Right atrium auricular region (tissue), 2 donors: ENCODE measurements at regions not wholly inside any gene's neighbourhood (a gene's known extent, or its start where the extent isn't known, plus 50 kb on each side); places are given as distances from the start of the nearest gene placed in this dataset.

Experiments used
- DNase-seq: peaks from one replicate; pipeline ENCODE4 v3.0.0-alpha.2; 2019; ENCODE audit warnings: low spot score
- H3K27ac ChIP-seq, 2 donors: fragments of 200-600 bp; sonication (generic); 1 replicate in 1 of 2; 2 replicates in 1 of 2; pipeline ENCODE4 v1.5.1; 2016 to 2019
- H3K27me3 ChIP-seq, 2 donors: fragments of 200-600 bp; sonication (generic); one replicate each; pipeline versions ENCODE4 v1.5.1 to v1.6.0; 2017 to 2019
- H3K36me3 ChIP-seq: fragments of 200-600 bp; sonication (generic); one replicate; pipeline ENCODE4 v1.5.1; 2016
- H3K4me1 ChIP-seq, 2 donors: fragments of 200-600 bp; sonication (generic); one replicate each; pipeline versions ENCODE4 v1.5.1 to v1.6.0; 2017 to 2019
- H3K4me3 ChIP-seq, 2 donors: fragments of 200-600 bp; sonication (generic); 1 replicate in 1 of 2; 2 replicates in 1 of 2; pipeline ENCODE4 v1.5.1; 2017 to 2019; ENCODE audit warnings: mild to moderate bottlenecking in 1 of 2, moderate library complexity in 1 of 2
- H3K9me3 ChIP-seq, 2 donors: fragments of 200-600 bp; sonication (generic); one replicate each; pipeline ENCODE4 v1.5.1; 2019
- TF ChIP-seq, protein P1 (sequence below), 2 donors: fragments of 200-600 bp; sonication (generic); IDR thresholded peaks; one replicate each; pipeline ENCODE4 v1.5.1; 2019; ENCODE audit warnings: antibody characterized with exemption in 2 of 2

DNA sequence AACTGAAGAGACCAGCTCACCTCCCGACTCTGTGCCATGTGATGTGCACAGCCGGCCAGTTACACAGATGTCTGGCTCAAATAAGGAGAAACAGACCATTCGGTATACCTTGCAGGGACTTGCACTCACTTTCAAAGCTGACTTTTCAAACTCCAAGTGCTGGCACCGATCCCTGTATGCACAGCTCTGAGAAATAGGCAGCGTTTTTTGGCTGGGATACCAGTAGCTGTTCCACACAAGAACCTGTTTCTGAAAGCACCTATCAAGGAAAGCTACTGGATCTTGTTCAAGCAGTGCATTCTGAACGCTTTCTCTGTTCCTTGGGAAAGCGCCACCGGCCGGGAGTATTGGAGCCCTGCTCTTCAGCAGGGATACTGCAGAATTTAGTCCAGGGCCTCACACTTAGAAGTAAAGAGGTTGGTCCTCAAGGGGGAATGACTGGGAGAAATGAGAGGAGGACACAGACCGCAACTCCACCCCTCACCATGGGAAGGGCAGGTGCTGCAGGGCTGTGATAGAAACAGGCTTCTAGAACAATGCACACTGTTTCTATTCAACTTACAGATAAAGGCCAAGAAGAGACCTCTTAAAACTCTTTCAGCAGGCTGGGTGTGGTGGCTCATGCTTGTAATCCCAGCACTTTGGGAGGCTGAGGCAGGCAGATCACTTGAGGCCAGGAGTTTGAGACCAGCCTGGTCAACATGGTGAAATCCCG lies 53.6 kb upstream of the PABPC3 start:
- TF ChIP-seq, protein P1, sequence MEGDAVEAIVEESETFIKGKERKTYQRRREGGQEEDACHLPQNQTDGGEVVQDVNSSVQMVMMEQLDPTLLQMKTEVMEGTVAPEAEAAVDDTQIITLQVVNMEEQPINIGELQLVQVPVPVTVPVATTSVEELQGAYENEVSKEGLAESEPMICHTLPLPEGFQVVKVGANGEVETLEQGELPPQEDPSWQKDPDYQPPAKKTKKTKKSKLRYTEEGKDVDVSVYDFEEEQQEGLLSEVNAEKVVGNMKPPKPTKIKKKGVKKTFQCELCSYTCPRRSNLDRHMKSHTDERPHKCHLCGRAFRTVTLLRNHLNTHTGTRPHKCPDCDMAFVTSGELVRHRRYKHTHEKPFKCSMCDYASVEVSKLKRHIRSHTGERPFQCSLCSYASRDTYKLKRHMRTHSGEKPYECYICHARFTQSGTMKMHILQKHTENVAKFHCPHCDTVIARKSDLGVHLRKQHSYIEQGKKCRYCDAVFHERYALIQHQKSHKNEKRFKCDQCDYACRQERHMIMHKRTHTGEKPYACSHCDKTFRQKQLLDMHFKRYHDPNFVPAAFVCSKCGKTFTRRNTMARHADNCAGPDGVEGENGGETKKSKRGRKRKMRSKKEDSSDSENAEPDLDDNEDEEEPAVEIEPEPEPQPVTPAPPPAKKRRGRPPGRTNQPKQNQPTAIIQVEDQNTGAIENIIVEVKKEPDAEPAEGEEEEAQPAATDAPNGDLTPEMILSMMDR (IDR thresholded peaks at IDR 0.05): no peak
- Histone ChIP-seq H3K27ac (no peak overlapping the region), H3K9me3 (no peaks in the 10 kb centered on the region), H3K36me3 (no peaks in the 10 kb centered on the region), H3K27me3 (no peaks in the 10 kb centered on the region), H3K4me3 (no peak overlapping the region), H3K4me1 (peaks cover 0 to 3% of the 10 kb centered on the region in 2 donors)
- DNase-seq: no peak

DNA sequence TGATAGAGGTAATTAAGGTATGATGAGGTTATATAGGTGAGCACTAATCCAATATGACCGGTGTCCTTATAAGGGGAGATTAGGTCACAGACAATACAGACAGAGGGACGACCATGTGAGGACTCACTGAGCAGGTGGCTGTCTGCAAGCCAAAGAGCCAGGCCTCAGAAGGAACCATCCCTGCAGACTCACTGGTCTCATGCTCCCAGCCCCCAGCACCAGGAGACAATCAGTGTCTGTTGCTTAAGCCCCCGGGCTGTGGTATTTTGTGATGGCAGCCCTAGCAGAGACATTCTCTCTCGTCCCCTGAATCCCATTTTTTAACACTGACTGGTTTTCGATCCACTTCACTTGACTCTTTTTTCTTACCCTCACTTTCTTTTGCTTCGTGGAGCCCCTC lies 51.9 kb upstream of the PABPC3 start:
- peaks cover 0 to 6% of the 10 kb centered on the region in 2 donors for H3K4me1 ChIP-seq

More for the DNA sequence above, 51.9 kb upstream of the PABPC3 start:
- Histone ChIP-seq H3K4me3 (no peak overlapping the region), H3K27ac (no peak overlapping the region), H3K9me3 (no peaks in the 10 kb centered on the region), H3K36me3 (no peaks in the 10 kb centered on the region), H3K27me3 (no peaks in the 10 kb centered on the region)
- TF ChIP-seq, protein P1 (IDR thresholded peaks at IDR 0.05): no peak
- DNase-seq: no peak
